ENCODE measurements at regions not wholly inside any gene's neighbourhood (a gene's known extent, or its start where the extent isn't known, plus 50 kb on each side); places are given as distances from the start of the nearest gene placed in this dataset.

GRCh38 chrX:77085372-77085771, 361.8 kb upstream of the FGF16 start:
- H2AFZ ChIP-seq (ENCODE audit: low read length): no peak overlapping the region
- no peak overlapping the region for H2AK5ac ChIP-seq (ENCODE audit: insufficient read length, low read length)
- no peaks in the 10 kb centered on the region for H3K27me3 ChIP-seq (ENCODE audit: insufficient read depth, low read length)
- H3K23me2 ChIP-seq (ENCODE audit: insufficient read length, low read depth, low read length, poor library complexity, severe bottlenecking): peaks cover 3% of the 10 kb centered on the region
- no peak overlapping the region for H3K23ac ChIP-seq (ENCODE audit: insufficient read length, low read depth, low read length)
- H4K8ac ChIP-seq (replicated peaks; ENCODE audit: insufficient read length, low read depth, low read length): no peak overlapping the region
- Mint-ChIP-seq H3K9me3 (peaks cover 92 to 96% of the 10 kb centered on the region in 2 experiments), H3K36me3 (ENCODE audit: insufficient read depth in 1 of 3, low read depth in 3 of 3) (peaks cover 6 to 7% (median 6%) of the 10 kb centered on the region in 3 experiments; a peak in 5 of 7 replicates), H3K27me3 (ENCODE audit: low read depth) (no peaks in the 10 kb centered on the region), H3K4me1 (no peaks in the 10 kb centered on the region), H3K4me3 (no peak overlapping the region), H3K27ac (no peak overlapping the region)
- H3K79me2 ChIP-seq (ENCODE audit: insufficient read depth, low read length): no peaks in the 10 kb centered on the region
- H2BK120ac ChIP-seq (ENCODE audit: low read depth, low read length, poor library complexity, severe bottlenecking): no peak overlapping the region
- H3K56ac ChIP-seq (ENCODE audit: insufficient read length, low read depth, low read length): no peak overlapping the region
- no peak overlapping the region for H3K27ac ChIP-seq (ENCODE audit: insufficient read length, low read depth, low read length)
- no peak overlapping the region for H2BK5ac ChIP-seq (ENCODE audit: insufficient read length, low read length)
- H2BK20ac ChIP-seq (ENCODE audit: low read depth, low read length, poor library complexity, severe bottlenecking): no peak overlapping the region
- WGBS (ENCODE audit: extremely low coverage, insufficient read length, low lambda C conversion rate): no CpG with 5 or more reads among the region's 4 CpGs
- H3K14ac ChIP-seq (ENCODE audit: insufficient read depth, low read length): no peak overlapping the region
- H3K4me2 ChIP-seq (ENCODE audit: insufficient read depth, insufficient read length, low read length): no peak overlapping the region
- no peak overlapping the region for H3T11ph ChIP-seq (ENCODE audit: low read length)
- no peak overlapping the region for H2BK15ac ChIP-seq (ENCODE audit: low read depth, low read length)
- H3K9me3 ChIP-seq (ENCODE audit: control insufficient read depth, low read depth, low read length): peaks cover 56% of the 10 kb centered on the region
- no peak overlapping the region for H3K9ac ChIP-seq (ENCODE audit: extremely low read depth, insufficient read length, low read length)
- H3K4ac ChIP-seq (ENCODE audit: low read depth, low read length): no peak overlapping the region
- DNase-seq: no peak
- H2BK12ac ChIP-seq (ENCODE audit: insufficient read length, low read depth, low read length): no peak overlapping the region
- no peaks in the 10 kb centered on the region for H3K4me1 ChIP-seq (ENCODE audit: insufficient read depth, low read length)
- H4K5ac ChIP-seq (ENCODE audit: insufficient read length, low read depth, low read length): no peak overlapping the region
- no peak for TF ChIP-seq CTCF (conservative IDR thresholded peaks at IDR 0.05)
- no peaks in the 10 kb centered on the region for H3K79me1 ChIP-seq (ENCODE audit: insufficient read depth, low read depth, low read length, poor library complexity, severe bottlenecking)
- H4K20me1 ChIP-seq (ENCODE audit: control insufficient read depth, insufficient read depth, insufficient read length): no peaks in the 10 kb centered on the region
- H3K18ac ChIP-seq (ENCODE audit: insufficient read length, low read depth, low read length): no peak overlapping the region
- H4K91ac ChIP-seq (ENCODE audit: insufficient read length, low read depth, low read length): no peak overlapping the region

All from H9 (cell line).